ENCODE measurements at regions not wholly inside any gene's neighbourhood (a gene's known extent, or its start where the extent isn't known, plus 50 kb on each side); places are given as distances from the start of the nearest gene placed in this dataset.

GRCh38 chr7:138313829-138314178 is 146.3 kb upstream of the TRIM24 start:
- TF ChIP-seq EZH2phosphoT487 (IDR thresholded peaks at IDR 0.05; ENCODE audit: borderline replicate concordance) (no peak), CTCF (conservative IDR thresholded peaks at IDR 0.05; ENCODE audit: low read length) (no peak)
